ENCODE measurements at regions not wholly inside any gene's neighbourhood (a gene's known extent, or its start where the extent isn't known, plus 50 kb on each side); places are given as distances from the start of the nearest gene placed in this dataset.

- TF ChIP-seq POLR2A (IDR thresholded peaks at IDR 0.05), result no peak
- no peak for TF ChIP-seq CTCF (IDR thresholded peaks at IDR 0.05)
These were observed 95.5 kb upstream of the IVNS1ABP start for GRCh38 chr1:185412385-185413087.
